NCI-H69 (cell line): ENCODE measurements at regions not wholly inside any gene's neighbourhood (a gene's known extent, or its start where the extent isn't known, plus 50 kb on each side); places are given as distances from the start of the nearest gene placed in this dataset.
"Not testable (repeated sequence)": the region's sequence is repeated elsewhere in the genome, so short reads cannot be mapped to it uniquely, and the experiment has no call there.

ENCODE experiments used
- DNase-seq: peaks from one replicate; lab custom pipeline; 2025; lab: John Stamatoyannopoulos, UW

- DNase-seq, result no peak
Measured at GRCh38 chr15:55126111-55126510, 70.6 kb downstream of the RSL24D1 start.

DNA sequence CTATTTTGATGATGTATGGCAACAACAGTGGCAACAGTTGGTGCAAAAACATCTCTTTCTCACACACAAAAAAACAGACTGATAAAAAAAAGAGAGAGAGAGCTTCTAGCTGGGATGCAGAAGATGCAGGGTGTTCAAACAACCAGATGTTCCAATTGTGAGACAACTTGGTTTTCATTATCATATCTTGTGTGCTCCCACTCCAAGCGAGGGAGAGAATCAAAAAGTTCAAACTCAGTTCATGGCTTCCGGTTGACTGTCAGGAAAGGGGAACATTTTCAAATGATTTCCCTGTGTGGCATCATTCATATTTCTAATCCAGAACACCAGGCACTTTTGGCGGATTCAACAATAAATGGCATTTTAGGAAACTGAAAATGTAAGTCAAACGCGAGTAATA, 72.1 kb downstream of the RSL24D1 start:
- DNase-seq, result no peak

GRCh38 chr15:55118344-55118870, 78.3 kb downstream of the RSL24D1 start:
- peak; percentile 4 for DNase-seq

DNA sequence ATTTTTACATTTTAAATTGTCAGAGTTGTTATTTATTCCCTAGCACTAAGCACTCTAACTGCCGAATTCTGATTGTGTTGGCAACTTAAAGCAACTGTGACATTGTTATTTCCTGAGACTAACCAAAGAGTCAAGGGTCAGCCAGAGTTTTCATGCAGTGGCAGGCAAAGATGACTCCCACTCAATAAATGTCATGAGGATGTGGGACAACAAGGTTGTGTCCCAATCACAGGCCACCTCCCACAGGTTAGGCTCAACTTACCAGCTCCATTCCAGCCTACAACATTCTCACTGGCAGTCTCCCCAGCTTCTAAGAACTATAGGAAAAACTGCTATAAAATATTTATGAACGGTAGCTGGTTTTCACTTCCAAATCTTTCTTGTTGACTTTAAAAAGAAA, 80.1 kb downstream of the RSL24D1 start:
- DNase-seq, result no peak

DNA sequence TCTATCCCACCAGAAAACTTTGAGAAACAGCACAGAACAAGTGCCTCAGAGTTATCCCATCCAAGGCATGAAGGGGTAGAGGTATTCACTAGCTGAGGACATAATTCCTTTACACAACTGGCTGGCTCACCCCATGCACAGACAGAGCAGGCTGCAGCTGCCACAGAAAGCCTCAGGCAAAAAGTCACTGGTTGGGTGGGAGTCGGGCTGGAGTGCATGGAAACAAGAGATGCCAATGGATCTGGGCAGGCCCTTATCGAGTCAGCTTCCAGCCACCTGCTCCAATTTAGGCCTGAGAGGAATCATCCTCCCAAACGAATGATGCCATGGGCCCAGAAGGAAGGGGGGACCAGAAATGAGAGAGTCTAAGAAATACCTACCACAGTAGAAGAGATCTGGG, 83.0 kb downstream of the RSL24D1 start:
- DNase-seq, result no peak

DNA sequence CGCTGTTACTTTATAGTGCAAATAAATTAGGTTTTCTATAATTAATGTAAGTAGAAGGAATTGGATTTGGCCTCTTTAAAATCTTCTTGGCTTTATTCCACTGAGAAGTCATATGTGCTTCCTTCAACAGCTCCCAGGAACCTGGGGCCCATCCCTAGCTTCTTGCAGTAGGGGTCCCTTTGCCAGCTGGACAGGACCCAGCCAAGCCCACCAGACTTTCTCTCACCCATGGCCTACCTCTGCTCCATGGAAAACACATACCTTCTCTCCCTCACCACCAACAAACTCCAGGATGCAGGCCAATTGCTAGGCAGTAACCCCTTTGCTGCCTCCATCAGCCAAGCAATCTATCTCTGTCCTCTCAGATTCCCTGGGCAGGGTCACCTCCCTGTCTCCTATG, 84.0 kb downstream of the RSL24D1 start:
- DNase-seq, result no peak

- DNase-seq, result peak; percentile 33
Measured at GRCh38 chr15:55110446-55110845, 86.3 kb downstream of the RSL24D1 start.

DNA sequence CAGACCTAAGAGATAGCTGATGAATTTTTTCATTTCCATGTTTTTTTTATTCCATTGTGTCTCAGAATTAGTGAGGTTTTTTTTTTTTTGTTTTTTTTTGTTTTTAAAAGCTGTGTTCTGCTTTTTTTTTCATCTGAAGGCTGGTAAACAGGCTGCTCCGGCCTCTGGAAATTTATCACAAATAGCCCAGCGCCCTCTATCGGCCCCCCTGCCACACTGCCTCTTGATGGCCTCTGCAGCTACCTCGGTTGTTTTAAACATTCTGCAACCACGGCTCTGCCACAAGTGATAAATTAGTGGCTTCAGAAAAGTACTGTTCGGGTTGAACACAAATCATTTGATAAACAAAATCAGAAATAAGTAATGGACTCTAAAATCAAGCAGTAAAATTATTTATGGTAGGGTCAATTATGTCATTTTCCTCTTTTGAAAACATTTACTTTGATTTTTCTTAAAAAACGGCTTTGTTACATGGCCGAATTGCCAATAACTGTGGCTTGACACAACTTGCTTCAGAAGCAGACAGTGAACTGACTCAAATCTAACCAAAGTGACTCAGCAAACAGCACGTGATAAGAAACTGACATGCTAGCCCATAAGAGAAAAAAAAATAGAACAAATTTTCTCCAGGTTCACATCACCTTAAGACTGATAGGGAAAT, 87.8 kb downstream of the RSL24D1 start:
- DNase-seq, result peak; percentile 66

- peak; percentile 25 for DNase-seq
Measured at GRCh38 chr15:55108448-55108847, 88.3 kb downstream of the RSL24D1 start.

DNA sequence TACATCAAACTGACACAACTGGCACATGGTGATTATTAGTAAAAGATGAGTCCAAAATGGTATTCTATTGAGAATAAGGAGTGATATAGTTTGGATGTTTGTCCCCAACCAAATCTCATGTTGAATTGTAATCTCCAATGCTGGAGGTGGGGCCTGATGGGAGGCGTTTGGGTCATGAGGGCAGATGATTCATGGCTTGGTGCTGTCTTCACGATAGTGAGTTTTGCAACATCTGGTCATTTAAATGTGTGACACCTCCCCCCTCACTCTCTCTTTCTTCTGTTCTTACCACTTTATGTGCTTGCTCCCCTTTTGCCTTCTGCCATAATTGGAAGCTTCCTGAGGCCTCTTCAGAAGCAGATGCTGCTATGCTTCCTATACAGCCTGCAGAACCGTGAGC, 90.6 kb downstream of the RSL24D1 start:
- no peak for DNase-seq

GRCh38 chr15:55094136-55094535, 102.6 kb downstream of the RSL24D1 start:
- DNase-seq, result no peak

- DNase-seq, result no peak
Measured at GRCh38 chr15:55088207-55088606, 108.5 kb downstream of the RSL24D1 start.

DNA sequence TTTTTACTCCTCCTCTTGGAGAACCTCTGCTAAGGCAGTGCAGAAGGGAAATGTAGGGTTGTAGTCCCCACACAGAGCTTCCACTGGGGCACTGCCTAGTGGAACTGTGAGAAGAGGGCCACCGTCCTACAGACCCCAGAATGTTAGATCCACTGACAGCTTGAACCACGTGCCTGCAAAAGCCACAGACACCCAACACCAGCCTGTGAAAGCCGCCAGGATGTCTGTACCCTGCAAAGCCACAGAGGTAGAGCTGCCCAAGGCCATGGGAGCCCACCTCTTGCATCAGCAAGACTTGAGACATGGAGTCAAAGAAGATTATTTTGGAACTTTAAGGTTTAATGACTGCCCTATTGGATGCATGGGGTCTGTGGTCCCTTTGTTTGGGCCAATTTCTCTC, 112.1 kb downstream of the RSL24D1 start:
- DNase-seq, result no peak

DNA sequence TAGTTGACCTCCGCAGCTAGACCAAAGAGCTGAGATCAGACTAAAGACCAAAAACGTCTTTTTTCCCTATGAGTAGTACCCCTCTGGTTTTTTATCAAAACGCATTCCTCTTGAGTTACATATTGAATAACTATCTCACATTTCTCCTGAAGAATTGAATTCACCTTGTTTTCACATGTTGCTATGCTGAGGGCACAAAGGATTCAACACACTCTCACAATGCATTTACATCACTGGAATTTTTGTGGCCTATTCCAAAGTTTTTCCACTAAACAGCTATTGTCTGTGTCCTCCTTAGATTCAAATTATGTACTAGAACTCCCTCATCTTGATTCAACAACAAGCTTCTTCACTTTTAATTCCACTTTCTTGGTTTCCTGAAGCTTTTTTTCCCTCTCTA, 112.5 kb downstream of the RSL24D1 start:
- DNase-seq, result no peak

- not testable (repeated sequence) for DNase-seq
Measured at GRCh38 chr15:55077052-55077451, 119.7 kb downstream of the RSL24D1 start.

DNA sequence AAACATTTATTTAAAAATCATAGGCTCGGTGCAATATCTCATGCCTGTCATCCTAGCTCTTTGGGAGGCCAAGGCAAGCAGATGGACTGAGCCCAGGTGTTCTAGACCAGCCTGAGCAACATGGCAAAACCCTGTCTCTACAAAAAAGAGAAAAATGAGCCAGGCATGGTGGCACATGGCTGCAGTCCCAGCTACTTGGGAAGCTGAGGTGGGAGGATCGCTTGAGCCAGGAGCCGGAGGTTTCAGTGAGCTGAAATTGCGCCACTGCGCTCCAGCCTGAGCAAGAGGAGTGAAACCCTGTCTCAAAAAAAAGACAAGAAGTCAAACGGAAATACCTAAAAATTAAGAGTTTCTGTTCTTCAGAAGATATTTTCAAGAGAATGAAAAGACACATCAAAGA, 122.3 kb downstream of the RSL24D1 start:
- no peak for DNase-seq

GRCh38 chr15:55063970-55064369, 132.8 kb downstream of the RSL24D1 start:
- DNase-seq, result not testable (repeated sequence)

DNA sequence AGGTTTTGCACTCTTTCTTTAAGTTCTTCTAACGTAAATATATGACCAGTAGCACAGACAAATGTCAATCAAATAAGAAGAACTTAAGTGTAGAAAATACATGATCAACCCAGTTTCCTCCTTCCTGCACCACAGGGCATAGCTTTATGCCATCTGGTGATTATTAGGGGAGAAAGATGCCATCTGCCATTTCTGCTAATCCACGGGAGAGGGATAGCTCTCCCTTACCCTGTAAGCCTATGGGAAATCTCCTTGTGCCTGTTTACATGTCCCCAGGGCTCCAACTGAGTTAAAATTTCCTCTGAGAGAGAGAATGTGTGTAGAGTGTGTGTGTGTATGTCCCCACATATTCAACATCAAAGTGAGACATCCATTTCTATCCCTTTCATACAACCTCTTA, 135.9 kb downstream of the RSL24D1 start:
- no peak for DNase-seq

DNA sequence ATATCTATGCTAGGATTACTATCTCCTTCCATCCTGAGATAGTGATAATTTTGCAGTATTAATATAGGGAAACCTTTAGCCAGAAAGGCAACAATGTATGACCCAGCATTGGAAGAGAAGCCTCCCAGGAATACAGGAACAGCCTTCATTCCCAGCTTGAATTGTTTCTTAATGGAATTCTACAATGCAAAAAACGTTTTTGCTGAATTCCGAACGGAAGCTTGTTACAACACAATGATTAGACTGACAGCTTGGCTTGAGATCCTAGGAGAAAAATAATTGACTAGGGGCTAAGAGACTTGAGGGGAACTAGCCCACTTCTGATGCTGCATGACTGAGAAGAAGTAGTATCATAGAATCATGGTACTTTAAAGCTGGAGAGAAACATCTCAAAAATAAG, 140.2 kb downstream of the RSL24D1 start:
- no peak for DNase-seq

GRCh38 chr15:55044162-55044561, 152.6 kb downstream of the RSL24D1 start:
- DNase-seq, result no peak

- no peak for DNase-seq
Measured at GRCh38 chr15:55037071-55037470, 159.7 kb downstream of the RSL24D1 start.

- DNase-seq, result no peak
Measured at GRCh38 chr15:55035749-55036148, 161.0 kb downstream of the RSL24D1 start.

DNA sequence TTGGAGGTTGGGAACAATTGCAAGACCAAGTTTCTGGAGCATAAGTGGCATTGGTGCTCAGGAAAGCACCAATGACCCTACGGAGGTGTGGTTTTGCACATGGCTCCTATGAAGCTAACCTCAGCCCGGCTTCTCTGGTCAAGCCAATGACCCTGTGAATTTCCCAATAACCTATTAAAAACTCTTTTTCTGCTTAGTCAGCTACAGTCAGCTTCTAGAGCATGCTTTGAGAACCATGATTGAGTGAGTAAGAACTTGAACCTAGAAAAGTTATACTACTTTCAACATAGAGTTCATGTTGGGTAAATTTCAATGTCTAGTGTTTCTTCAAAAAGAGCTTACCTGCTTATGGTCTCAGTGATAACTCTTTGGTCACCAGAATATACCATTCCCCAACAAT, 163.2 kb downstream of the RSL24D1 start:
- DNase-seq, result no peak

- DNase-seq, result no peak
Measured at GRCh38 chr15:55031727-55032126, 165.0 kb downstream of the RSL24D1 start.
